Colon (tissue), 2 donors: ENCODE measurements at regions not wholly inside any gene's neighbourhood (a gene's known extent, or its start where the extent isn't known, plus 50 kb on each side); places are given as distances from the start of the nearest gene placed in this dataset.

ENCODE experiments used
- FAIRE-seq: peaks from 2 replicates; lab custom pipeline; 2012; peaks lifted over from hg19 to GRCh38; lab: Jason Lieb, UNC
- donor health status: control.
- donor health status: control.

DNA sequence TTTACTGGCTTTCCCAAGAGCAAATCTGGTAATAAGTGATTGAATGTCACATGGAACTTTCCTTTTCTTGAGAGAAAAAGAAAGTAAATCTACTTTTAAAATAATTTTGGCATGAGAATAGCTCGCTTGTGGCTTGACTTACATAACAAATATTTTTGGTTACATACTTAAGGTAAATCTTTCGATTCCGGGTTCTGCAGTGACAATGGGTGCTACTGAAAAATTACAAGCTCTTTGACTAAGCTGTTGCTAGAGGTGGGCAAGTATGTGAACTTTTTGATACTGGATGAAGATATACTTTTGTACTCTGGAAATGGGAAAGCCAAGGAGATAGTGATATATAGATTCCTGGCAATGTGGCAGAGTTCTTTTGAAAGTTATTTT, 51.9 kb upstream of the OTOL1 start:
- no peak for FAIRE-seq

DNA sequence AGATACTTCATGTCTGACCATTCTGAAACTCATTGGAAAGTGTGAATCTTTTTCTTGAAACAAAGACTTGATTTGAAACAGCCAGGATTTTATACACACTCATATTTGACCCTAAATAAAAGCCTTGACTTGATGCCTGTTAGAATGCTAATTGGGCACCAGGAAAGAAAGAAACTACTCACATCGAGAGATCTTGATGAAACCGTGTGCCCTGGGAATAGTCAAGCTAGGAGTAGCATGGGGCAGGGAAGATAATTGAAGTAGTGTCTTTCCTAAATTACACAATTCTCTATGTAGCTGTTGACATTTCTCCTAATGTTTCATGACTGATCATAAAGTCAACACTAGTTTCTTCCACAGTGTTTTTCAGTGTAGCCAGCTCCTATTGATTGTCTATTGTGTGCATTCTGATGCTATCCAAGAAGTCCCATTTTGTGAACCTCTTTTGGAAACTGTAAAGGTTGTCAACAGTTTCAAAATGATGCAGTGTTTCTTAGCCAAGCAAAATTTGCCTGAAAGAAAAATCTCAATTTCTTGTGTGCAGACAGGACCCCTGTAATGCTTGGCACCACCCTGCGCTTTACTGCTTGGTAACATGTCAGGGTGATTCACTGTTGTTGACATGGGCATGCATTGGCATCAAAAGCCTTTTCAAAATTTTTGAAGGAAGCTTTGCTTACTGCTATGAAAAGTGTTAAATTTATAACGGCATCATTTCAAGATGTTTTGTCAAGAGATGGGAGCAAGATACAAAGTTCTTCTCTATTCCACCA, 52.5 kb upstream of the OTOL1 start:
- no peak for FAIRE-seq

DNA sequence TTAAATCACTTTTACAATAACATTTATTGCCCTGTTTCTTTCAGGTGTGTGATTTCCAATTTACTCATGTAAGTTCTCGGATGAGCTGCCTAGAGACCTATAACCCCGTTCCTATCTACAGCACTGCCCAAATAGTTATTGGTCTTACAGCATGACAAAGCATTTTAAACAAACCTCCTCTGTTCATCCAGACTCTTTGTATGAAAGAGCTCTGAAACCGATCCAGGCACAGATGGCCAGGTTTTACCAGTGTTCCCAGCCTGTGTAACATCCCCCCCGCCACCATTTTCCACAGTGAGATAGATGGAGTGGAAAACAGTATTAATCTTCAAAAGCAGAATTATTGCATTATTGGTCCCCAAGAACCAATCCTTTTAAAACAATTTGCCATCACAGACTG, 59.0 kb upstream of the SPTSSB start:
- no peak for FAIRE-seq

DNA sequence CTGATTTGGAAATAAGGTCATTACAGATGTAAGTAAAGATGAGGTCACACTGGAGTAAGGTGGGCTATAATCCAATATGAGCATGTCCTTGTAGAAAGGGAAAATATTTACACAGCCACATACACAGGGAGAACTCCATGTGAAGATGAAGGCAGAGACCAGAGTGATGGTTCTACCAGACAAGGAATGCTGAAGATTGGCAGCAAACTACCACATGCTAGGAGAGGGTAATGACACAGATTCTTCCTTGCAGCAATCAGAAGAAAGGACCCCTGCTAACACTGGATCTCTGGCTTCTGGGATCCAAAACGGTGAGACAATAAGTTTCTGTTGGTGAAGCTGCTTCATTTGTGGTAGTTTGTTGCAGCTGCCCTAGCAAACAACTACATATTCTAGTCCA, 56.0 kb upstream of the SPTSSB start:
- FAIRE-seq: no peak

DNA sequence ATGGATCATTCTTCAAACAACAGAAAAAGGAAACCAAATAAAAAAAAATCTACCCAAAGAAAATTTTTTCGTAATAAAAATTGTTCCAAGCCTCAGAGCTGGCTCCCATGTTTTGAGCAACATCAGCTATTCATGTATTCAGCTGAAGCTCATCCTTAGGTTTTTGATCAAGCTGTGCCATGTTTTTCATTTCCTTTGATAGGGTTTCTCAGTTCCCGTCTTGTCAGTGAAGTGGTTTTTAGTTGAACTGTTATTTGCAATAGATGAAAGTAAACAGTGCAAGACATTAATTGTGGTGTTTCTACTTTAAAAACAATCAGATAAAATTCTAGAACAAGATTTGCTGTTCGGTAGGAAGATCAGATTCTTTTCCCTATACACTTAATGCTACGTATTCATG, 55.4 kb upstream of the SPTSSB start:
- no peak for FAIRE-seq

DNA sequence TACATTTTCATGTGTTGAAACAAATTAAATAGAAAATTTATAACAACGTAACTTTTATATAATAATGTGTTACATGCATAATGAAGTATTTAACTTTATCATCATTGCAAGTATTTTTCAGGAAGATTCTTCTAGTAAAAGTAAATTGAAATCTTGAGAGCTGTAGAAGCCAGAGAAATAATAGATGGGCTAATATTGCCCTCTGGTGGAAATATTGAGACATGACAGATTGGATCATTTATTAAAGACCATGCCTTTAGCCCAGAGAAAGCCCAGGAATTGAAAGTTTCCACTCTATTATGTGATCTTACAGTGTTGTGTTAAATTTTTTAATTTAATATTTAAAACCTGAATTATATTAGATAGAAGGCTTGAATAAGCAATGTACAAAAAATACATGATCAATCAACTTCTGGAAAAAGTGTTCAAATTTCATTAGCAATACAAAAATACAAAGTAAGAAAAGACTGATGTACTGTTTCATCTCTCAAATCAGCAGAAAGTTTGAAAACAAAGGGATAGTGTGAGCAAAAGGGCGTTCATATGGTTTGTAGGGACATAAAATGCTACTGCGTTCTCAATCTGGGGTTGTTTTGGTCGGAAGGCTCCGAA, 52.7 kb upstream of the SPTSSB start:
- peak; percentile 86 for FAIRE-seq

DNA sequence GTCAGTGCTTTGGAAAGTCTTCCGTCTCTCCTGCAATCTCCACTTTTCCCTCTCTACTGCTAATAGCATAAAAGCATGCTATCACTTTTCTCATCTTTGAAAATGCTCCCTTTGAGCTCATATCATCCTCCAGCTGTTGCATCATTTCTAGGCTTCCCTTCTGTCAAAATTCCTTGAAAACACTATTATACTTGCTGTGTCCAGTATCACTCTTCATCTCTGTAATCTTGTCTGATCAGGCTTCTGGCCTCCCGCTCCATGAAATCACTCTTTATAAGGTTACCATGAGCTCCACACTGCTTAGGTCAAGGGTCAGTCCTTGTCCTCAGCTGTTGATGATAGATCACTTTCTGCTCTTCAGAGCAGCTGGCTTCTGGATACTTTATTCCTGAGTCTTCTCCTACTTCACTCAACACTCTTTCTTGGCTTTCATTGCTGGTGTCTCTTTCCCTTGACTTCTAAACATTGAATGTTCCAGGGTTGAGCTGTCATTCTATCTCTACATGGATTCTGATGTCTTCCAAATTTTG, 50.9 kb upstream of the SPTSSB start:
- FAIRE-seq: no peak
